IMR-90 (cell line): ENCODE measurements at regions not wholly inside any gene's neighbourhood (a gene's known extent, or its start where the extent isn't known, plus 50 kb on each side); places are given as distances from the start of the nearest gene placed in this dataset.

Source experiments
- ATAC-seq: fragments of 200-7000 bp; cut with Tn5 transposase; 2 replicates; pipeline ENCODE4 v1.9.1; 2020; ENCODE audit warnings: low read depth, mild to moderate bottlenecking, moderate library complexity
- BruUV-seq: library from RNA; stranded (reverse); fragments of 400-500 nt; replicated peaks from 2 replicates; lab custom pipeline; 2021; lab: Mats Ljungman, UMichigan
- CTCF ChIA-PET: fragments of 300-600 bp; formaldehyde crosslinking; extraction: SDS; loops from one replicate; lab custom pipeline; 2021; ENCODE audit warnings: antibody characterized with exemption; lab: Yijun Ruan, JAX
- POLR2A ChIA-PET: fragments of 300-600 bp; sonication (Branson Sonifier 250); formaldehyde crosslinking; loops from one replicate; lab custom pipeline; 2022; ENCODE audit warnings: antibody characterized with exemption; ENCODE audit not compliant: unreplicated experiment; lab: Charles Lee
- DNase-seq: peaks from one replicate; pipeline ENCODE4 v3.0.0; 2013
- H2AFZ ChIP-seq: replicated peaks from 2 replicates; pipeline ENCODE3; 2013; ENCODE audit warnings: low read length, mild to moderate bottlenecking; ENCODE audit not compliant: poor library complexity
- H2AK5ac ChIP-seq: 2 replicates; pipeline ENCODE4 v1.6.1; 2013; ENCODE audit warnings: low read depth, low read length, inconsistent platforms
- H2AK9ac ChIP-seq: replicated peaks from 2 replicates; pipeline ENCODE3; 2013; ENCODE audit warnings: mild to moderate bottlenecking, low read depth, low read length, moderate library complexity; ENCODE audit not compliant: poor library complexity
- H2BK120ac ChIP-seq: 2 replicates; pipeline ENCODE4 v1.6.1; 2013; ENCODE audit warnings: low read depth, low read length, inconsistent platforms
- H2BK15ac ChIP-seq: 3 replicates; pipeline ENCODE4 v1.6.1; 2013; ENCODE audit warnings: low read depth, low read length, inconsistent platforms
- H2BK20ac ChIP-seq: 2 replicates; pipeline ENCODE4 v1.6.1; 2013; ENCODE audit warnings: low read depth, mild to moderate bottlenecking, inconsistent platforms, low read length, moderate library complexity
- H2BK5ac ChIP-seq: 2 replicates; pipeline ENCODE4 v1.6.1; 2013; ENCODE audit warnings: mild to moderate bottlenecking, low read depth, low read length, inconsistent platforms; ENCODE audit not compliant: poor library complexity, severe bottlenecking
- H3K14ac ChIP-seq: replicated peaks from 2 replicates; pipeline ENCODE4 v1.6.1; 2013; ENCODE audit warnings: low read depth, low read length, inconsistent platforms
- H3K18ac ChIP-seq: 2 replicates; pipeline ENCODE4 v1.6.1; 2013; ENCODE audit warnings: low read depth, low read length, control low read depth
- H3K23ac ChIP-seq: 2 replicates; pipeline ENCODE4 v1.6.1; 2013; ENCODE audit warnings: low read depth, low read length, inconsistent platforms
- H3K27ac ChIP-seq: 2 replicates; pipeline ENCODE4 v1.5.1; 2013; ENCODE audit warnings: mild to moderate bottlenecking, control low read depth, low read length; ENCODE audit not compliant: insufficient read depth
- H3K27me3 ChIP-seq: 2 replicates; pipeline ENCODE4 v1.6.1; 2013; ENCODE audit warnings: low read length; ENCODE audit not compliant: control insufficient read depth, insufficient read depth
- H3K36me3 ChIP-seq: 2 replicates; pipeline ENCODE4 v1.6.1; 2013; ENCODE audit warnings: low read length, mixed read lengths; ENCODE audit not compliant: control insufficient read depth, insufficient read depth
- H3K4ac ChIP-seq: 2 replicates; pipeline ENCODE4 v1.6.1; 2013; ENCODE audit warnings: low read depth, low read length, inconsistent platforms
- H3K4me1 ChIP-seq: 2 replicates; pipeline ENCODE4 v1.6.1; 2013; ENCODE audit warnings: low read length, mixed read lengths; ENCODE audit not compliant: control insufficient read depth, insufficient read depth
- H3K4me2 ChIP-seq: 2 replicates; pipeline ENCODE4 v1.6.1; 2013; ENCODE audit warnings: low read depth, mild to moderate bottlenecking, control low read depth, low read length, moderate library complexity
- H3K4me3 ChIP-seq: 2 replicates; pipeline ENCODE4 v1.5.1; 2013; ENCODE audit warnings: low read depth, mild to moderate bottlenecking, control low read depth, low read length, moderate library complexity; ENCODE audit not compliant: insufficient read depth
- H3K56ac ChIP-seq: 2 replicates; pipeline ENCODE4 v1.6.1; 2013; ENCODE audit warnings: low read length, inconsistent platforms; ENCODE audit not compliant: insufficient read depth; ENCODE audit errors: extremely low read depth
- H3K79me1 ChIP-seq, 2 experiments: 2 replicates each; pipeline ENCODE4 v1.6.1; 2013; ENCODE audit warnings: low read length in 2 of 2, inconsistent platforms in 1 of 2, low read depth in 1 of 2
- H3K9ac ChIP-seq: 2 replicates; pipeline ENCODE4 v1.6.1; 2013; ENCODE audit warnings: low read depth, low read length, control low read depth
- H3K9me1 ChIP-seq: 2 replicates; pipeline ENCODE4 v1.6.1; 2013; ENCODE audit warnings: low read length, inconsistent platforms; ENCODE audit not compliant: insufficient read depth
- H3K9me3 ChIP-seq: 2 replicates; pipeline ENCODE4 v1.6.1; 2013; ENCODE audit warnings: low read length; ENCODE audit not compliant: control insufficient read depth, insufficient read depth
- H4K20me1 ChIP-seq: 2 replicates; pipeline ENCODE4 v1.6.1; 2013; ENCODE audit warnings: low read length, inconsistent platforms; ENCODE audit not compliant: insufficient read depth
- H4K5ac ChIP-seq: 2 replicates; pipeline ENCODE4 v1.6.1; 2013; ENCODE audit warnings: mild to moderate bottlenecking, low read depth, low read length, control low read depth
- H4K8ac ChIP-seq, 2 experiments: 2 replicates each; pipeline ENCODE4 v1.6.1; 2013; ENCODE audit warnings: low read depth in 2 of 2, low read length in 2 of 2, control low read depth in 1 of 2, inconsistent platforms in 1 of 2
- H4K91ac ChIP-seq: 2 replicates; pipeline ENCODE4 v1.6.1; 2013; ENCODE audit warnings: low read depth, low read length, inconsistent platforms; ENCODE audit not compliant: insufficient read depth
- BHLHE40 ChIP-seq: fragments of 150-350 bp; IDR thresholded peaks from 2 replicates; pipeline ENCODE4 v1.6.1; 2016; ENCODE audit warnings: mild to moderate bottlenecking, low read depth, low read length
- CEBPB ChIP-seq: IDR thresholded peaks from 2 replicates; pipeline ENCODE4 v1.6.1; 2012; ENCODE audit warnings: low read depth, low read length, improper control_type of control experiment
- CHD1 ChIP-seq: IDR thresholded peaks from 2 replicates; pipeline ENCODE4 v1.6.1; 2012; ENCODE audit warnings: low read depth, low read length, improper control_type of control experiment
- FOS ChIP-seq: fragments of 150-350 bp; IDR thresholded peaks from 2 replicates; pipeline ENCODE4 v1.6.1; 2016; ENCODE audit warnings: low read depth, low read length
- MAFK ChIP-seq: IDR thresholded peaks from 2 replicates; pipeline ENCODE4 v1.6.1; 2012; ENCODE audit warnings: low read depth, low read length, improper control_type of control experiment
- MAZ ChIP-seq: IDR thresholded peaks from 2 replicates; pipeline ENCODE4 v1.6.1; 2012; ENCODE audit warnings: low read depth, mild to moderate bottlenecking, low read length, improper control_type of control experiment, moderate library complexity, borderline replicate concordance
- MXI1 ChIP-seq: IDR thresholded peaks from 2 replicates; pipeline ENCODE4 v1.6.1; 2012; ENCODE audit warnings: low read depth, mild to moderate bottlenecking, low read length, moderate library complexity, borderline replicate concordance
- NFE2L2 ChIP-seq: fragments of 150-350 bp; IDR thresholded peaks from 2 replicates; pipeline ENCODE4 v1.6.1; 2016; ENCODE audit warnings: low read depth, mild to moderate bottlenecking, low read length
- POLR2A ChIP-seq: IDR thresholded peaks from 2 replicates; pipeline ENCODE4 v1.6.1; 2012; ENCODE audit warnings: mild to moderate bottlenecking, low read depth, low read length
- RAD21 ChIP-seq: IDR thresholded peaks from 2 replicates; pipeline ENCODE4 v1.6.1; 2012; ENCODE audit warnings: low read length, improper control_type of control experiment
- RCOR1 ChIP-seq: IDR thresholded peaks from 2 replicates; pipeline ENCODE4 v1.6.1; 2012; ENCODE audit warnings: mild to moderate bottlenecking, low read length, improper control_type of control experiment; ENCODE audit not compliant: insufficient replicate concordance
- RFX5 ChIP-seq: IDR thresholded peaks from 2 replicates; pipeline ENCODE4 v1.8.0; 2012; ENCODE audit warnings: low read depth, mild to moderate bottlenecking, low read length, moderate library complexity
- SMC3 ChIP-seq: fragments of 150-350 bp; IDR thresholded peaks from 2 replicates; pipeline ENCODE4 v1.6.1; 2016; ENCODE audit warnings: low read depth, mild to moderate bottlenecking, antibody characterized with exemption, low read length, moderate library complexity
- WGBS, 2 experiments: methylation state at CpG; one replicate each; pipeline versions ENCODE4 v1.1.5 to v1.1.7; 2013; ENCODE audit warnings: missing lambda C conversion rate in 2 of 2; ENCODE audit not compliant: insufficient read length in 1 of 2; ENCODE audit errors: extremely low coverage in 2 of 2; 5-methylcytosine and 5-hydroxymethylcytosine counted together
- dilution Hi-C: fragments of 300-500 bp; cut with HindIII; formaldehyde crosslinking; loops from one replicate; pipeline ENCODE4 v1.14.3; 2018; ENCODE audit warnings: low sequenced_read_pairs; ENCODE audit not compliant: unreplicated experiment
- in situ Hi-C: fragments of 300-500 bp; cut with MboI; formaldehyde crosslinking; loops from 3 replicates; pipeline ENCODE4 v1.14.3; 2019; ENCODE audit warnings: low sequenced_read_pairs, inconsistent platforms, mixed read lengths
- intact Hi-C: fragments of 100-400 bp; cut with micrococcal nuclease; formaldehyde crosslinking; loops from 2 replicates; pipeline ENCODE4 v1.10.0; 2022
- TF ChIP-seq, protein P1 (sequence below): conservative IDR thresholded peaks from 2 replicates; pipeline ENCODE4 v1.5.1; 2012; ENCODE audit warnings: mild to moderate bottlenecking, low read depth, low read length, improper control_type of control experiment
- TF ChIP-seq, protein P2 (sequence below): fragments of 150-350 bp; IDR thresholded peaks from 2 replicates; pipeline ENCODE4 v1.6.1; 2017; ENCODE audit warnings: mild to moderate bottlenecking, antibody characterized with exemption, low read length, low read depth
- TF ChIP-seq, protein P3 (sequence below): fragments of 150-350 bp; IDR thresholded peaks from 2 replicates; pipeline ENCODE4 v1.6.1; 2016; ENCODE audit warnings: low read depth, mild to moderate bottlenecking, low read length, moderate library complexity, borderline replicate concordance

DNA sequence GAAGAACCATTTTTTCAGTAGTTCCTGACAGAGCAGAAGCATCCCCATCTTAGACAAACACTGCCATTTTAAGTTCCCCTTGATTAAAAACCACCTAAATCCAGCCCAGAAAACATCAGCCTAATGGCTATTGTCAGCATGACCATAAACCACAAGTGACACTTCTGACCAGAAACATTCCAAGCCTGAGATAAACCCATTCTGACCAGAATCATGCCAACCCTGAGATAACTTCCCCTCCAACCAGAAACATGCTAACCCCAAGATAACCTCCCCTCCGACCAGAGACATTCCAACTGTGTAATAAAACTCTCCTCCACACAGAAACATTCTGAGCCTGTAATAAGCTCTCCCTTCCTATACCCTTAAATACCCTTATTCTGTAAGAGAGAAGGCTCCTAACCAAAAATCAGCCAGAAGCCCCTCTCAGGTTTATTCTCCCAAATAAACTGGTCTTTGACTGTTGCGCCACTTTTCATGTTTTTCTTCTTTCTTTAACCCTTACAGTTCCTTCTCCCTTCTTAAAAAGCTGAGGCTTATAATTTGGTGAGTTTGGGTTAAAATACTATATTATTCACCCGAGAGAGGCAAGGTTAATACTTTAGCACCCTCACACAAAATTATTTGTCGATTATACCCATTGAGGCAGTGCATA lies 149.7 kb downstream of the HNMT start:
- Histone ChIP-seq H3K56ac (no peak overlapping the region), H4K5ac (no peak overlapping the region), H4K8ac (no peak overlapping the region), H2BK120ac (no peak overlapping the region), H2BK15ac (no peak overlapping the region), H3K4me2 (no peak overlapping the region), H3K23ac (no peak overlapping the region), H3K9me3 (no peaks in the 10 kb centered on the region), H3K27me3 (no peaks in the 10 kb centered on the region), H4K91ac (no peak overlapping the region), H3K9ac (no peak overlapping the region), H3K4me3 (no peak overlapping the region), H3K27ac (no peak overlapping the region), H3K9me1 (no peaks in the 10 kb centered on the region), H2AFZ (no peak overlapping the region), H2AK5ac (no peak overlapping the region), H2BK5ac (no peak overlapping the region), H4K20me1 (no peaks in the 10 kb centered on the region), H3K4me1 (no peaks in the 10 kb centered on the region), H2BK20ac (no peak overlapping the region), H3K14ac (no peak overlapping the region), H3K4ac (no peak overlapping the region), H3K79me1 (no peaks in the 10 kb centered on the region), H3K18ac (no peak overlapping the region), H2AK9ac (no peak overlapping the region), H3K36me3 (no peaks in the 10 kb centered on the region)
- ChIA-PET CTCF (no interaction called here), POLR2A (no interaction called here)
- WGBS, 2 experiments = no CpG with 5 or more reads among the region's 4 CpGs
- TF ChIP-seq MXI1 (no peak), SMC3 (no peak), BHLHE40 (no peak), MAZ (no peak), RAD21 (no peak), MAFK (no peak), NFE2L2 (no peak), POLR2A (no peak), CEBPB (no peak), FOS (no peak), CHD1 (no peak), RCOR1 (no peak), RFX5 (no peak)
- TF ChIP-seq, protein P1, sequence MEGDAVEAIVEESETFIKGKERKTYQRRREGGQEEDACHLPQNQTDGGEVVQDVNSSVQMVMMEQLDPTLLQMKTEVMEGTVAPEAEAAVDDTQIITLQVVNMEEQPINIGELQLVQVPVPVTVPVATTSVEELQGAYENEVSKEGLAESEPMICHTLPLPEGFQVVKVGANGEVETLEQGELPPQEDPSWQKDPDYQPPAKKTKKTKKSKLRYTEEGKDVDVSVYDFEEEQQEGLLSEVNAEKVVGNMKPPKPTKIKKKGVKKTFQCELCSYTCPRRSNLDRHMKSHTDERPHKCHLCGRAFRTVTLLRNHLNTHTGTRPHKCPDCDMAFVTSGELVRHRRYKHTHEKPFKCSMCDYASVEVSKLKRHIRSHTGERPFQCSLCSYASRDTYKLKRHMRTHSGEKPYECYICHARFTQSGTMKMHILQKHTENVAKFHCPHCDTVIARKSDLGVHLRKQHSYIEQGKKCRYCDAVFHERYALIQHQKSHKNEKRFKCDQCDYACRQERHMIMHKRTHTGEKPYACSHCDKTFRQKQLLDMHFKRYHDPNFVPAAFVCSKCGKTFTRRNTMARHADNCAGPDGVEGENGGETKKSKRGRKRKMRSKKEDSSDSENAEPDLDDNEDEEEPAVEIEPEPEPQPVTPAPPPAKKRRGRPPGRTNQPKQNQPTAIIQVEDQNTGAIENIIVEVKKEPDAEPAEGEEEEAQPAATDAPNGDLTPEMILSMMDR = no peak
- TF ChIP-seq, protein P2, sequence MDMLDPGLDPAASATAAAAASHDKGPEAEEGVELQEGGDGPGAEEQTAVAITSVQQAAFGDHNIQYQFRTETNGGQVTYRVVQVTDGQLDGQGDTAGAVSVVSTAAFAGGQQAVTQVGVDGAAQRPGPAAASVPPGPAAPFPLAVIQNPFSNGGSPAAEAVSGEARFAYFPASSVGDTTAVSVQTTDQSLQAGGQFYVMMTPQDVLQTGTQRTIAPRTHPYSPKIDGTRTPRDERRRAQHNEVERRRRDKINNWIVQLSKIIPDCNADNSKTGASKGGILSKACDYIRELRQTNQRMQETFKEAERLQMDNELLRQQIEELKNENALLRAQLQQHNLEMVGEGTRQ = no peak
- TF ChIP-seq, protein P3, sequence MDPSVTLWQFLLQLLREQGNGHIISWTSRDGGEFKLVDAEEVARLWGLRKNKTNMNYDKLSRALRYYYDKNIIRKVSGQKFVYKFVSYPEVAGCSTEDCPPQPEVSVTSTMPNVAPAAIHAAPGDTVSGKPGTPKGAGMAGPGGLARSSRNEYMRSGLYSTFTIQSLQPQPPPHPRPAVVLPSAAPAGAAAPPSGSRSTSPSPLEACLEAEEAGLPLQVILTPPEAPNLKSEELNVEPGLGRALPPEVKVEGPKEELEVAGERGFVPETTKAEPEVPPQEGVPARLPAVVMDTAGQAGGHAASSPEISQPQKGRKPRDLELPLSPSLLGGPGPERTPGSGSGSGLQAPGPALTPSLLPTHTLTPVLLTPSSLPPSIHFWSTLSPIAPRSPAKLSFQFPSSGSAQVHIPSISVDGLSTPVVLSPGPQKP = no peak
- DNase-seq = no peak
- intact Hi-C loops = loop anchor here (2.0 kb wide), 1 partner anchor 15 kb away; no protein-coding TSS in a partner anchor
- in situ Hi-C loops = no loop called here
- ATAC-seq = no peak
- no TSS peak for BruUV-seq
- dilution Hi-C loops = no loop called here
